Gastroesophageal sphincter (tissue), 3 donors: ENCODE measurements at regions not wholly inside any gene's neighbourhood (a gene's known extent, or its start where the extent isn't known, plus 50 kb on each side); places are given as distances from the start of the nearest gene placed in this dataset.

Experiments used
- POLR2A ChIP-seq, 2 donors: fragments of 450-650 bp; IDR thresholded peaks; one replicate each; pipeline ENCODE4 v1.6.1; 2017; ENCODE audit warnings: antibody characterized with exemption in 2 of 2, mild to moderate bottlenecking in 2 of 2, moderate library complexity in 1 of 2
- TF ChIP-seq, protein P1 (sequence below), 4 experiments: fragments of 200-600 bp in 2 of 4; fragments of 450-650 bp in 2 of 4; sonication (generic) in 1 of 4; IDR thresholded peaks; one replicate each; pipeline ENCODE4 v1.5.1; 2017 to 2019; ENCODE audit warnings: antibody characterized with exemption in 4 of 4, mild to moderate bottlenecking in 2 of 4, moderate library complexity in 2 of 4

DNA sequence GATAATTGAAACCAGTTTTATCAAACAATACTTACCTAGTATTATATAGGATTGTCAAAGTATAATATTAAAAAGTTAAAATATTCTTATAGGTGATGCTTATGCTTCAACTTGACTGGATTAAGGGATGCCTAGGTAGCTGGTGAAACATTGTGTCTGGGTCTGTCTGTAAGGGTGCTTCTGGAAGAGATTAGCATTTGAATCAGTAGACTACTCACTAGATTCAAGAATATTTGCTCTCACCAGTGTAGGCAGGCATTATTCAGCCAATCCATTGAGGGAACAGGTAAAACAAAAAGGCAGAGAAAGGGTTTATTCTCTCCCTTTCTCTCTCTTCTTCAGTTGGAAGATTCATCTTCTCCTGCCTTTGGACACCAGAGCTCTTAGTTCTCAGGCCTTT lies 486.8 kb upstream of the GOLIM4 start:
- TF ChIP-seq, protein P1, sequence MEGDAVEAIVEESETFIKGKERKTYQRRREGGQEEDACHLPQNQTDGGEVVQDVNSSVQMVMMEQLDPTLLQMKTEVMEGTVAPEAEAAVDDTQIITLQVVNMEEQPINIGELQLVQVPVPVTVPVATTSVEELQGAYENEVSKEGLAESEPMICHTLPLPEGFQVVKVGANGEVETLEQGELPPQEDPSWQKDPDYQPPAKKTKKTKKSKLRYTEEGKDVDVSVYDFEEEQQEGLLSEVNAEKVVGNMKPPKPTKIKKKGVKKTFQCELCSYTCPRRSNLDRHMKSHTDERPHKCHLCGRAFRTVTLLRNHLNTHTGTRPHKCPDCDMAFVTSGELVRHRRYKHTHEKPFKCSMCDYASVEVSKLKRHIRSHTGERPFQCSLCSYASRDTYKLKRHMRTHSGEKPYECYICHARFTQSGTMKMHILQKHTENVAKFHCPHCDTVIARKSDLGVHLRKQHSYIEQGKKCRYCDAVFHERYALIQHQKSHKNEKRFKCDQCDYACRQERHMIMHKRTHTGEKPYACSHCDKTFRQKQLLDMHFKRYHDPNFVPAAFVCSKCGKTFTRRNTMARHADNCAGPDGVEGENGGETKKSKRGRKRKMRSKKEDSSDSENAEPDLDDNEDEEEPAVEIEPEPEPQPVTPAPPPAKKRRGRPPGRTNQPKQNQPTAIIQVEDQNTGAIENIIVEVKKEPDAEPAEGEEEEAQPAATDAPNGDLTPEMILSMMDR (IDR thresholded peaks at IDR 0.05), result no peak
- TF ChIP-seq POLR2A (IDR thresholded peaks at IDR 0.05), result no peak
